Activated naive CD8-positive, alpha-beta T cell treated with anti-CD3 and anti-CD28 coated beads, Interleukin-2, amount 10 ng/mL, durations not matched to agents 7 days and 5 days (primary cell): ENCODE measurements at regions not wholly inside any gene's neighbourhood (a gene's known extent, or its start where the extent isn't known, plus 50 kb on each side); places are given as distances from the start of the nearest gene placed in this dataset.

Experiments
- ATAC-seq: fragments of 150-1000 bp; cut with Tn5 transposase; one replicate; pipeline ENCODE4 v1.10.0; 2021; ENCODE audit warnings: low read depth, moderate library complexity
- POLR2A ChIA-PET: fragments of 350-600 bp; sonication (Branson Sonifier 250); formaldehyde crosslinking; loops from one replicate; lab custom pipeline; 2021; ENCODE audit warnings: antibody characterized with exemption; lab: Charles Lee
- DNase-seq: peaks from one replicate; pipeline ENCODE4 v3.0.0; 2021
- H3K27ac Mint-ChIP-seq: one replicate; pipeline ENCODE4 v1.8.0; 2022; ENCODE audit warnings: mild to moderate bottlenecking, mixed read lengths
- H3K27me3 Mint-ChIP-seq: one replicate; pipeline ENCODE4 v1.8.0; 2022; ENCODE audit warnings: mild to moderate bottlenecking, moderate library complexity, mixed read lengths
- H3K36me3 Mint-ChIP-seq: one replicate; pipeline ENCODE4 v1.8.0; 2021; ENCODE audit warnings: mild to moderate bottlenecking, mixed read lengths
- H3K4me1 Mint-ChIP-seq: one replicate; pipeline ENCODE4 v1.8.0; 2021; ENCODE audit warnings: mixed read lengths
- H3K4me3 Mint-ChIP-seq: one replicate; pipeline ENCODE4 v1.8.0; 2022; ENCODE audit warnings: mild to moderate bottlenecking, moderate library complexity, mixed read lengths
- H3K9me3 Mint-ChIP-seq: one replicate; pipeline ENCODE4 v1.8.0; 2021; ENCODE audit warnings: mixed read lengths

DNA sequence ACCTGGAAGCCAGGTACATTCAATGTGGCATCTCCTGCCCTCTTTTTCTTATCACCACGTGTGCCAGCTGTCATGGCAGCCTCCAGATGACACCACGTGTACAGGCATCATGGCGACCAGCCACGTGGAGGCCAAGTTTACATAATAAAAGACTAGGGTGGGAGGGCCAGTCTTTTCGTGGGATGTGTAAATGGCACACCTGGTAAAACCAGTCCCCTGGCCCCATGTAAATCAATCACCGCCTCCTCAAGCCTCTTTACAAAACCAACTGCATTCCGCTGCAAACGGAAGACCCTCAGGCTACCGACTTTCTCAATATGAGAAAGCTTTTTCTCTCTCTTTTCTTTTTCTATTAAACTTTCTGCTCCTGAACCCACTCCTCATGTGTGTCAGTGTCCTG lies 65.1 kb upstream of the PHF14 start:
- DNase-seq (no peak), ATAC-seq (no peak)
- POLR2A ChIA-PET: no interaction called here
- Mint-ChIP-seq H3K9me3 (peaks cover 4% of the 10 kb centered on the region), H3K4me1 (no peaks in the 10 kb centered on the region), H3K27ac (no peak overlapping the region), H3K36me3 (no peaks in the 10 kb centered on the region), H3K4me3 (no peak overlapping the region), H3K27me3 (no peaks in the 10 kb centered on the region)

DNA sequence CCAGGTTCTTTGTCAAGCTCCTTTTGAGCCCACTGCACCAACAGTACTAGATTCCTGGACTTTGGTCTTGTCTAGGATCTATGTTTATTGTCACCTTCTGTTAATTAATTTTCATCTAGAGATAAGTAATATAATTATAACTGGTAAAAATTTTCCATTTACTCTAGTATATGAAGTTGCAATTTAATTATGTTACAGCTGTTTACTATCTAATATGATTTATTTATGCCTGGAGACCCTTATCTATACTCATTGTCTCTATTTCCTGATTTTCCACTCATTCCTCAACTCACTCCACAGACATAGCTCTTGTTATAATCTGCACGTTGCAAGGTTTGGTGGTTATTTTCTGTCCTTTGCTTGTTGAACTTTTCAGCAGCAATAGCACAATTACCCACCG lies 63.2 kb upstream of the PHF14 start:
- POLR2A ChIA-PET: no interaction called here
- H3K9me3 Mint-ChIP-seq: peaks cover 4% of the 10 kb centered on the region
- H3K27ac Mint-ChIP-seq: no peak overlapping the region
- DNase-seq (no peak), ATAC-seq (no peak)
- no peaks in the 10 kb centered on the region for H3K36me3 Mint-ChIP-seq
- H3K4me3 Mint-ChIP-seq: no peak overlapping the region
- H3K27me3 Mint-ChIP-seq: no peaks in the 10 kb centered on the region
- no peaks in the 10 kb centered on the region for H3K4me1 Mint-ChIP-seq

DNA sequence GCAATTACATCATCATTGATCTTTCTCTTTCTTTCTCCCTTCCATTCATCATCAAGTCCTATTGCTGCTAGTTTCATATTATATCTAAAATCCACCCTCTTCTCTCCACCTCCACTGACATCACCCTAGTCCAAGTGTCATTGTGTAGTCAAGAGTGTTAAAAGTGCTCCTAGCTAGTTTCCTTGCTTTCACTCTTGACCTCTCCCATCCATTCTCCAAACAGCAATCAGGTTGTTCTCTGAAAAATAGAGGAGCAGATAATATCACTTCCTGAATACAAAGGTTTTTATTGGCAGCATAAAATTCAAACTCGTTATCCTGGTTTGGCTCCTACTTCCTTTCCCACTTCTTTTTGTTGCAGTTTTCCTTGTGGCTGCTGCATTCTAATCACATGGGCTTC lies 61.6 kb upstream of the PHF14 start:
- no peaks in the 10 kb centered on the region for H3K4me1 Mint-ChIP-seq
- no peaks in the 10 kb centered on the region for H3K36me3 Mint-ChIP-seq
- POLR2A ChIA-PET: no interaction called here
- ATAC-seq (no peak), DNase-seq (no peak)
- H3K9me3 Mint-ChIP-seq: peaks cover 4% of the 10 kb centered on the region
- H3K27ac Mint-ChIP-seq: no peak overlapping the region
- no peak overlapping the region for H3K4me3 Mint-ChIP-seq
- H3K27me3 Mint-ChIP-seq: peaks cover 5% of the 10 kb centered on the region

DNA sequence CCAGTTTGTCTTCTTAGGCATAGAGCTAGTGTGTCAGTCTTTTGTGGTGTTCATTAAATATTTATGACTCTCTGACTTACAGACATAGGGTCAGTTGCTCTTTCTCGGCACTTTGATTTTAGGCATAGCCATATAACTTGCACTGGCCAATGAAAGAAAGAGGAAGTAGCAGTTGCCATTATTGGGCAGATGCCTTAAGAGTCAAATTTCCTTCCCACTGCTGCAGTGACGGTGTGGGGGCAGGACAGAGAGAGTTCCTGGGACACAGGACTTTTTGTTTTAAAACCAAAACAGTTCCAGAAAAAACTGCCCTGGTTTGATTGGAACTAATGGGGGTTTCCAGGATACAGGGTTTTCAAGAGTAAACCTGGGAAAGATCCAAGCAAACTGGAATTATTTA lies 60.2 kb upstream of the PHF14 start:
- no peaks in the 10 kb centered on the region for H3K36me3 Mint-ChIP-seq
- no peak overlapping the region for H3K4me3 Mint-ChIP-seq
- ATAC-seq (no peak), DNase-seq (no peak)
- H3K27me3 Mint-ChIP-seq: peaks cover 7% of the 10 kb centered on the region
- no peak overlapping the region for H3K27ac Mint-ChIP-seq
- H3K9me3 Mint-ChIP-seq: peaks cover 4% of the 10 kb centered on the region
- H3K4me1 Mint-ChIP-seq: no peaks in the 10 kb centered on the region
- POLR2A ChIA-PET: no interaction called here

DNA sequence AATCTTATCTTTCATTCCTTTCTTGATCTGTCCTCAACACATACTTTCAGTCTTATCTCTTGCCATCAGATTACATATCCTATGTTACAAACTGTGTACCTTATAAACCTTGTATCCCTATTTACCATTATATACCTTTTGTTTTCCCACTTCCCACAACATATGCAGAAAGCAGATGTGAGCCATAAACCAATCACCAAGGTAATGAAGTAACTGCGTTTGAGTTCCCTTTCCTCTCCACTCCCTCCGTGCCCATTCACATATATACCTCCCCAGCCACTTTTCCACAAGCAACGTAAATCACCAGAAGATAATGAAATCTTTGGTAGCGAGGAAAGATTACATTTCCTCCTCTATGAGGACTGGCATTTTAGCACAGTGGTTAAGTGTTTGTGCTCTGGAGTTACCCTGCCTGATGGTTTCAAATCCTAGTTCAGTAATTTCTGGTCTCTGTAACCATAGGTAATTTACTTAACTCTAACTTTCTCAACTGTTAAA lies 55.5 kb upstream of the PHF14 start:
- H3K9me3 Mint-ChIP-seq: no peaks in the 10 kb centered on the region
- no peak for DNase-seq
- POLR2A ChIA-PET: no interaction called here
- peaks cover 12% of the 10 kb centered on the region for H3K27me3 Mint-ChIP-seq
- no peak overlapping the region for H3K27ac Mint-ChIP-seq
- ATAC-seq: no peak
- no peaks in the 10 kb centered on the region for H3K4me1 Mint-ChIP-seq
- H3K36me3 Mint-ChIP-seq: no peaks in the 10 kb centered on the region
- no peak overlapping the region for H3K4me3 Mint-ChIP-seq

DNA sequence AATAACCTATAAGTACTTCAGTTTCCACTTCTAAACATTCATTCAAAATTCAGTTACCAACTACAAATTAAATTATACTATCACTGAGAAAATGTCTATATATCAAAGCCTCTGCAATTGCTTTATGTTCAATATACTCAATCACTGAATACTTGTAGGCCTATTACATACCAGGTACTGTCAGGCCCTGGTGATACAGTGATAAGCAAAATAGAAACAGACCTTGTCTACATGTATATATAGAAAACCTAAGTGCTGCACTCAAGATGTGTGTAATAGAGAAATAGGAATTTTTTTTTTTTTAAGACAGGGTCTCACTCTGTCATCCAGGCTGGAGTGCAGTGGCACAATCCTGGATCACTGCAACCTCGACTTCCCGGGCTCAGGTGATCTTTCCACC lies 53.7 kb upstream of the PHF14 start:
- Mint-ChIP-seq H3K27ac (no peak overlapping the region), H3K36me3 (no peaks in the 10 kb centered on the region), H3K27me3 (peaks cover 12% of the 10 kb centered on the region), H3K9me3 (no peaks in the 10 kb centered on the region), H3K4me3 (no peak overlapping the region), H3K4me1 (no peaks in the 10 kb centered on the region)
- DNase-seq: no peak
- POLR2A ChIA-PET: no interaction called here
- ATAC-seq: no peak
